CD8-positive, alpha-beta memory T cell (primary cell): ENCODE measurements at regions not wholly inside any gene's neighbourhood (a gene's known extent, or its start where the extent isn't known, plus 50 kb on each side); places are given as distances from the start of the nearest gene placed in this dataset.

Source experiments
- CTCF ChIA-PET: fragments of 350-600 bp; sonication (Branson Sonifier 250); formaldehyde crosslinking; loops from one replicate; lab custom pipeline; 2021; ENCODE audit warnings: antibody characterized with exemption; lab: Charles Lee
- POLR2A ChIA-PET: fragments of 350-600 bp; sonication (Branson Sonifier 250); formaldehyde crosslinking; loops from one replicate; lab custom pipeline; 2021; ENCODE audit warnings: antibody characterized with exemption; lab: Charles Lee
- DNase-seq, 5 donors: peaks; one replicate each; pipeline versions ENCODE4 v3.0.0 to v3.0.0-alpha.2; 2020 to 2022; ENCODE audit warnings: mixed read lengths in 1 of 5
- H3K27ac ChIP-seq: one replicate; pipeline ENCODE4 v1.7.0; 2013; ENCODE audit warnings: low read depth, mild to moderate bottlenecking, low read length, moderate library complexity
- H3K27me3 ChIP-seq: 2 replicates; pipeline ENCODE4 v1.7.0; 2013; ENCODE audit warnings: low read length, mild to moderate bottlenecking; ENCODE audit not compliant: insufficient read depth, poor library complexity, severe bottlenecking
- H3K36me3 ChIP-seq: 2 replicates; pipeline ENCODE4 v1.7.0; 2013; ENCODE audit warnings: mild to moderate bottlenecking, low read length, moderate library complexity; ENCODE audit not compliant: insufficient read depth
- H3K4me1 ChIP-seq: 2 replicates; pipeline ENCODE4 v1.7.0; 2013; ENCODE audit warnings: mild to moderate bottlenecking, low read length, moderate library complexity; ENCODE audit not compliant: insufficient read depth
- H3K4me3 ChIP-seq: 2 replicates; pipeline ENCODE4 v1.7.0; 2013; ENCODE audit warnings: mild to moderate bottlenecking, low read length
- H3K9me3 ChIP-seq: 2 replicates; pipeline ENCODE4 v1.7.0; 2013; ENCODE audit warnings: mild to moderate bottlenecking, low read length
- H3K27ac Mint-ChIP-seq, 8 donors: one replicate each; pipeline ENCODE4 v1.8.0; 2020 to 2021; ENCODE audit warnings: mixed read lengths in 8 of 8, mild to moderate bottlenecking in 6 of 8, inconsistent platforms in 3 of 8, moderate library complexity in 3 of 8
- H3K27me3 Mint-ChIP-seq, 2 donors: one replicate each; pipeline ENCODE4 v1.8.0; 2020 to 2021; ENCODE audit warnings: mixed read lengths in 2 of 2, mild to moderate bottlenecking in 1 of 2, moderate library complexity in 1 of 2
- H3K36me3 Mint-ChIP-seq, 3 donors: one replicate each; pipeline ENCODE4 v1.8.0; 2020 to 2021; ENCODE audit warnings: mixed read lengths in 3 of 3, inconsistent platforms in 1 of 3, mild to moderate bottlenecking in 1 of 3
- H3K4me1 Mint-ChIP-seq, 3 donors: one replicate each; pipeline ENCODE4 v1.8.0; 2020 to 2021; ENCODE audit warnings: mixed read lengths in 3 of 3, inconsistent platforms in 1 of 3, mild to moderate bottlenecking in 1 of 3
- H3K4me3 Mint-ChIP-seq, 7 donors: one replicate each; pipeline ENCODE4 v1.8.0; 2020 to 2021; ENCODE audit warnings: mixed read lengths in 7 of 7, mild to moderate bottlenecking in 6 of 7, moderate library complexity in 4 of 7, inconsistent platforms in 2 of 7
- H3K9me3 Mint-ChIP-seq, 5 donors: one replicate each; pipeline ENCODE4 v1.8.0; 2020 to 2022; ENCODE audit warnings: mixed read lengths in 5 of 5, mild to moderate bottlenecking in 3 of 5, moderate library complexity in 2 of 5, inconsistent platforms in 1 of 5

GRCh38 chr1:18542351-18542750 lies 61.6 kb downstream of the KLHDC7A start:
- no peaks in the 10 kb centered on the region for H3K4me1 ChIP-seq
- peak in 1 of 5 donors; percentile 4 for DNase-seq
- ChIA-PET POLR2A (no interaction called here), CTCF (no interaction called here)
- Mint-ChIP-seq H3K27ac (no peak overlapping the region), H3K36me3 (no peaks in the 10 kb centered on the region), H3K4me1 (no peaks in the 10 kb centered on the region), H3K27me3 (peaks cover 41 to 60% of the 10 kb centered on the region in 2 donors), H3K9me3 (peaks cover 0 to 4% (median 0%) of the 10 kb centered on the region in 5 donors), H3K4me3 (no peak overlapping the region)
- H3K36me3 ChIP-seq: no peaks in the 10 kb centered on the region
- H3K4me3 ChIP-seq: no peak overlapping the region
- H3K27ac ChIP-seq: no peak overlapping the region
- H3K27me3 ChIP-seq: no peaks in the 10 kb centered on the region
- no peaks in the 10 kb centered on the region for H3K9me3 ChIP-seq

GRCh38 chr1:18546026-18546425 lies 65.3 kb downstream of the KLHDC7A start:
- no peaks in the 10 kb centered on the region for H3K36me3 ChIP-seq
- POLR2A ChIA-PET: no interaction called here
- no peaks in the 10 kb centered on the region for H3K27me3 ChIP-seq
- no peaks in the 10 kb centered on the region for H3K36me3 Mint-ChIP-seq
- DNase-seq: peak in 1 of 5 donors; percentile 17
- no peaks in the 10 kb centered on the region for H3K4me1 ChIP-seq
- peaks cover 42 to 64% of the 10 kb centered on the region in 2 donors for H3K27me3 Mint-ChIP-seq
- peaks cover 0 to 4% (median 0%) of the 10 kb centered on the region in 5 donors for H3K9me3 Mint-ChIP-seq
- H3K4me3 ChIP-seq: no peak overlapping the region
- no peak overlapping the region for H3K4me3 Mint-ChIP-seq
- H3K4me1 Mint-ChIP-seq: no peaks in the 10 kb centered on the region
- CTCF ChIA-PET: no interaction called here
- no peaks in the 10 kb centered on the region for H3K9me3 ChIP-seq
- H3K27ac ChIP-seq: no peak overlapping the region
- H3K27ac Mint-ChIP-seq: no peak overlapping the region

GRCh38 chr1:18547460-18547859 lies 66.7 kb downstream of the KLHDC7A start:
- DNase-seq: peak in 1 of 5 donors; percentile 1
- ChIA-PET CTCF (no interaction called here), POLR2A (no interaction called here)
- Histone ChIP-seq H3K36me3 (no peaks in the 10 kb centered on the region), H3K9me3 (no peaks in the 10 kb centered on the region), H3K4me3 (no peak overlapping the region), H3K27me3 (no peaks in the 10 kb centered on the region), H3K27ac (no peak overlapping the region), H3K4me1 (no peaks in the 10 kb centered on the region)
- Mint-ChIP-seq H3K27ac (no peak overlapping the region), H3K4me1 (no peaks in the 10 kb centered on the region), H3K9me3 (peaks cover 0 to 4% (median 0%) of the 10 kb centered on the region in 5 donors), H3K27me3 (peaks cover 39 to 52% of the 10 kb centered on the region in 2 donors), H3K4me3 (no peak overlapping the region), H3K36me3 (no peaks in the 10 kb centered on the region)

GRCh38 chr1:18548643-18549042 lies 67.9 kb downstream of the KLHDC7A start:
- Mint-ChIP-seq H3K27ac (no peak overlapping the region), H3K27me3 (peaks cover 29 to 50% of the 10 kb centered on the region in 2 donors), H3K9me3 (no peaks in the 10 kb centered on the region), H3K4me1 (no peaks in the 10 kb centered on the region), H3K36me3 (no peaks in the 10 kb centered on the region), H3K4me3 (no peak overlapping the region)
- H3K36me3 ChIP-seq: no peaks in the 10 kb centered on the region
- H3K9me3 ChIP-seq: no peaks in the 10 kb centered on the region
- ChIA-PET CTCF (interaction anchor here (0.8 kb wide), 1 partner anchor 10 kb away, joined by 4 read pairs; no protein-coding TSS in a partner anchor), POLR2A (no interaction called here)
- no peak overlapping the region for H3K4me3 ChIP-seq
- H3K27ac ChIP-seq: no peak overlapping the region
- no peak for DNase-seq
- no peaks in the 10 kb centered on the region for H3K27me3 ChIP-seq
- H3K4me1 ChIP-seq: no peaks in the 10 kb centered on the region

- ChIA-PET CTCF (interaction anchor here (0.8 kb wide), 1 partner anchor 9 kb away, joined by 4 read pairs; no protein-coding TSS in a partner anchor), POLR2A (no interaction called here)
- no peak overlapping the region for H3K4me3 ChIP-seq
- Mint-ChIP-seq H3K9me3 (no peaks in the 10 kb centered on the region), H3K36me3 (no peaks in the 10 kb centered on the region), H3K27me3 (peaks cover 26 to 52% of the 10 kb centered on the region in 2 donors), H3K4me1 (no peaks in the 10 kb centered on the region), H3K27ac (no peak overlapping the region), H3K4me3 (no peak overlapping the region)
- no peaks in the 10 kb centered on the region for H3K27me3 ChIP-seq
- no peaks in the 10 kb centered on the region for H3K36me3 ChIP-seq
- no peaks in the 10 kb centered on the region for H3K4me1 ChIP-seq
- no peak overlapping the region for H3K27ac ChIP-seq
- DNase-seq: no peak
- H3K9me3 ChIP-seq: no peaks in the 10 kb centered on the region
Observed at GRCh38 chr1:18549106-18549505, 68.4 kb downstream of the KLHDC7A start.

- H3K36me3 Mint-ChIP-seq: no peaks in the 10 kb centered on the region
- no peaks in the 10 kb centered on the region for H3K4me1 ChIP-seq
- ChIA-PET POLR2A (no interaction called here), CTCF (no interaction called here)
- no peaks in the 10 kb centered on the region for H3K9me3 Mint-ChIP-seq
- H3K4me1 Mint-ChIP-seq: no peaks in the 10 kb centered on the region
- H3K27me3 ChIP-seq: no peaks in the 10 kb centered on the region
- no peak overlapping the region for H3K27ac ChIP-seq
- no peaks in the 10 kb centered on the region for H3K9me3 ChIP-seq
- H3K27me3 Mint-ChIP-seq: peaks cover 23 to 51% of the 10 kb centered on the region in 2 donors
- no peak overlapping the region for H3K27ac Mint-ChIP-seq
- no peaks in the 10 kb centered on the region for H3K36me3 ChIP-seq
- H3K4me3 Mint-ChIP-seq: no peak overlapping the region
- DNase-seq: no peak
- no peak overlapping the region for H3K4me3 ChIP-seq
Observed at GRCh38 chr1:18549906-18550305, 69.2 kb downstream of the KLHDC7A start.

GRCh38 chr1:18552631-18553030 lies 71.9 kb downstream of the KLHDC7A start:
- H3K27ac Mint-ChIP-seq: no peak overlapping the region
- H3K4me1 Mint-ChIP-seq: peaks cover 1 to 4% (median 3%) of the 10 kb centered on the region in 3 donors
- no peak overlapping the region for H3K4me3 ChIP-seq
- H3K27me3 ChIP-seq: peaks cover 4% of the 10 kb centered on the region
- ChIA-PET CTCF (interaction anchor here (1.2 kb wide), 1 partner anchor 47 kb away, joined by 3 read pairs; no protein-coding TSS in a partner anchor), POLR2A (no interaction called here)
- no peaks in the 10 kb centered on the region for H3K4me1 ChIP-seq
- no peaks in the 10 kb centered on the region for H3K9me3 Mint-ChIP-seq
- H3K36me3 Mint-ChIP-seq: no peaks in the 10 kb centered on the region
- no peaks in the 10 kb centered on the region for H3K9me3 ChIP-seq
- no peak overlapping the region for H3K27ac ChIP-seq
- peaks cover 16 to 56% of the 10 kb centered on the region in 2 donors for H3K27me3 Mint-ChIP-seq
- no peak overlapping the region for H3K4me3 Mint-ChIP-seq
- no peak for DNase-seq
- H3K36me3 ChIP-seq: no peaks in the 10 kb centered on the region

GRCh38 chr1:18553388-18553787 lies 72.7 kb downstream of the KLHDC7A start:
- peaks cover 19 to 59% of the 10 kb centered on the region in 2 donors for H3K27me3 Mint-ChIP-seq
- Histone ChIP-seq H3K4me3 (no peak overlapping the region), H3K4me1 (no peaks in the 10 kb centered on the region), H3K36me3 (no peaks in the 10 kb centered on the region), H3K27me3 (peaks cover 8% of the 10 kb centered on the region), H3K9me3 (no peaks in the 10 kb centered on the region), H3K27ac (no peak overlapping the region)
- DNase-seq: peak in 1 of 5 donors; percentile 12
- H3K4me3 Mint-ChIP-seq: no peak overlapping the region
- CTCF ChIA-PET: interaction anchor here (1.2 kb wide), 1 partner anchor 48 kb away, joined by 3 read pairs; no protein-coding TSS in a partner anchor
- no peaks in the 10 kb centered on the region for H3K9me3 Mint-ChIP-seq
- H3K27ac Mint-ChIP-seq: peak overlapping the region in 1 of 8 donors; percentile 55
- H3K36me3 Mint-ChIP-seq: no peaks in the 10 kb centered on the region
- POLR2A ChIA-PET: no interaction called here
- H3K4me1 Mint-ChIP-seq: peaks cover 8 to 11% (median 10%) of the 10 kb centered on the region in 3 donors
